WTC11 (cell line): ENCODE measurements at regions not wholly inside any gene's neighbourhood (a gene's known extent, or its start where the extent isn't known, plus 50 kb on each side); places are given as distances from the start of the nearest gene placed in this dataset.

Source experiments
- ETV6 ChIP-seq: sonication (generic); formaldehyde crosslinking; IDR thresholded peaks from 2 replicates; pipeline ENCODE4 v1.8.1; 2022; ENCODE audit warnings: mild to moderate bottlenecking, missing genetic modification reagents
- NR1H2 ChIP-seq: sonication (generic); formaldehyde crosslinking; IDR thresholded peaks from 2 replicates; pipeline ENCODE4 v1.9.0; 2021; ENCODE audit warnings: mild to moderate bottlenecking, moderate library complexity, missing genetic modification reagents
- USF2 ChIP-seq: sonication (generic); formaldehyde crosslinking; IDR thresholded peaks from 2 replicates; pipeline ENCODE4 v1.8.1; 2023; ENCODE audit warnings: mild to moderate bottlenecking, missing genetic modification reagents, moderate library complexity
- ZNF281 ChIP-seq: sonication (generic); formaldehyde crosslinking; IDR thresholded peaks from 2 replicates; pipeline ENCODE4 v1.8.0; 2023; ENCODE audit warnings: mild to moderate bottlenecking, missing genetic modification reagents
- TF ChIP-seq, protein P1 (sequence below): fragments of 200-600 bp; IDR thresholded peaks from 2 replicates; pipeline ENCODE4 v1.8.0; 2022; ENCODE audit warnings: antibody characterized with exemption
- TF ChIP-seq, protein P2 (sequence below): sonication (generic); formaldehyde crosslinking; IDR thresholded peaks from 2 replicates; pipeline ENCODE4 v1.8.0; 2022; ENCODE audit warnings: mild to moderate bottlenecking, missing genetic modification reagents

DNA sequence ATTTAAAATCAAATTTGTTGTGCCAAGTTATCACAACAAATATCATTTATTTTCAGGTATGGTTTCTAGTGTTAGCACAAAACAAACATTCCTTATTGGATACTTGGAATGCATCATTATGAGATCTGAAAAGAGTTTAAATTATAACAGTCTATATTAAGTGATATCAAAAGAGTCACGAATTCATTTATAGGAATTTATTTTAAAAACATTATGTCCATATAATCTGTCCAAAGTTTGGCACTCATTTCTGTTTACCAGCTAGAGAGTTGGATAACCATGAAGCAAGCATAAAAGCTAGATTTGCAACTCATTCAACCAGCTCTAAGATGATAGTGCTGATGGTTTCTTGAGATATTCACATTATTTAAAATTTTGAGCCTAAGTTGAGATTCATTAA, 453.2 kb downstream of the DOK5 start:
- TF ChIP-seq, protein P1, sequence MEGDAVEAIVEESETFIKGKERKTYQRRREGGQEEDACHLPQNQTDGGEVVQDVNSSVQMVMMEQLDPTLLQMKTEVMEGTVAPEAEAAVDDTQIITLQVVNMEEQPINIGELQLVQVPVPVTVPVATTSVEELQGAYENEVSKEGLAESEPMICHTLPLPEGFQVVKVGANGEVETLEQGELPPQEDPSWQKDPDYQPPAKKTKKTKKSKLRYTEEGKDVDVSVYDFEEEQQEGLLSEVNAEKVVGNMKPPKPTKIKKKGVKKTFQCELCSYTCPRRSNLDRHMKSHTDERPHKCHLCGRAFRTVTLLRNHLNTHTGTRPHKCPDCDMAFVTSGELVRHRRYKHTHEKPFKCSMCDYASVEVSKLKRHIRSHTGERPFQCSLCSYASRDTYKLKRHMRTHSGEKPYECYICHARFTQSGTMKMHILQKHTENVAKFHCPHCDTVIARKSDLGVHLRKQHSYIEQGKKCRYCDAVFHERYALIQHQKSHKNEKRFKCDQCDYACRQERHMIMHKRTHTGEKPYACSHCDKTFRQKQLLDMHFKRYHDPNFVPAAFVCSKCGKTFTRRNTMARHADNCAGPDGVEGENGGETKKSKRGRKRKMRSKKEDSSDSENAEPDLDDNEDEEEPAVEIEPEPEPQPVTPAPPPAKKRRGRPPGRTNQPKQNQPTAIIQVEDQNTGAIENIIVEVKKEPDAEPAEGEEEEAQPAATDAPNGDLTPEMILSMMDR, result no peak
- TF ChIP-seq, protein P2, sequence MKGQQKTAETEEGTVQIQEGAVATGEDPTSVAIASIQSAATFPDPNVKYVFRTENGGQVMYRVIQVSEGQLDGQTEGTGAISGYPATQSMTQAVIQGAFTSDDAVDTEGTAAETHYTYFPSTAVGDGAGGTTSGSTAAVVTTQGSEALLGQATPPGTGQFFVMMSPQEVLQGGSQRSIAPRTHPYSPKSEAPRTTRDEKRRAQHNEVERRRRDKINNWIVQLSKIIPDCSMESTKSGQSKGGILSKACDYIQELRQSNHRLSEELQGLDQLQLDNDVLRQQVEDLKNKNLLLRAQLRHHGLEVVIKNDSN (CRISPR knock-in tag), result no peak
- no peak for TF ChIP-seq ZNF281 (CRISPR knock-in tag)
- TF ChIP-seq USF2, result no peak
- TF ChIP-seq ETV6, result no peak
- TF ChIP-seq NR1H2, result no peak
